ENCODE measurements at regions not wholly inside any gene's neighbourhood (a gene's known extent, or its start where the extent isn't known, plus 50 kb on each side); places are given as distances from the start of the nearest gene placed in this dataset.

GRCh38 chr5:174371600-174372094, 326.1 kb downstream of the NSG2 start:
- Mint-ChIP-seq H3K36me3 (no peaks in the 10 kb centered on the region), H3K27me3 (ENCODE audit: low read depth in 3 of 3) (peaks cover 3 to 8% (median 4%) of the 10 kb centered on the region in 3 donors), H3K4me1 (no peaks in the 10 kb centered on the region), H3K4me3 (no peak overlapping the region), H3K9me3 (peaks cover 0 to 3% (median 2%) of the 10 kb centered on the region in 7 donors), H3K27ac (no peak overlapping the region)
- no peaks in the 10 kb centered on the region for H4K20me1 ChIP-seq (ENCODE audit: insufficient read depth, low read length)
- no peak overlapping the region for H2AFZ ChIP-seq (ENCODE audit: insufficient read depth, low read depth, low read length, poor library complexity, severe bottlenecking)
- no peaks in the 10 kb centered on the region for H3K36me3 ChIP-seq (replicated peaks in 1 of 2; ENCODE audit: control insufficient read depth in 1 of 2, insufficient read depth in 2 of 2, low read length in 2 of 2)
- H3K27me3 ChIP-seq (ENCODE audit: control insufficient read depth in 2 of 2, insufficient read depth in 2 of 2, low read length in 2 of 2) = no peaks in the 10 kb centered on the region
- H3K79me2 ChIP-seq (ENCODE audit: insufficient read depth, low read length) = no peaks in the 10 kb centered on the region
- H3K4me3 ChIP-seq (replicated peaks in 1 of 3; ENCODE audit: low read depth in 2 of 3, low read length in 3 of 3) = no peak overlapping the region
- WGBS (ENCODE audit: insufficient coverage) = 27% methylated on average over 9 of the region's 10 CpGs
- no peak overlapping the region for H3K27ac ChIP-seq (ENCODE audit: low read depth in 1 of 2, low read length in 2 of 2)
- TF ChIP-seq CTCF (IDR thresholded peaks at IDR 0.05) = no peak
- no peak for DNase-seq
- no peak overlapping the region for H3K4me2 ChIP-seq (replicated peaks; ENCODE audit: extremely low read depth, low read length, poor library complexity, severe bottlenecking)
- intact Hi-C loops (cut with micrococcal nuclease) = no loop called here
- no peaks in the 10 kb centered on the region for H3K9me3 ChIP-seq (replicated peaks in 1 of 2; ENCODE audit: control insufficient read depth in 1 of 2, insufficient read depth in 1 of 2, low read length in 2 of 2)
- H3K9ac ChIP-seq (ENCODE audit: insufficient read depth, low read length, poor library complexity, severe bottlenecking) = no peak overlapping the region
- no peaks in the 10 kb centered on the region for H3K4me1 ChIP-seq (ENCODE audit: control insufficient read depth in 1 of 2, insufficient read depth in 2 of 2, low read length in 2 of 2)

- Mint-ChIP-seq H3K27me3 (ENCODE audit: low read depth in 3 of 3) (peaks cover 3 to 7% (median 6%) of the 10 kb centered on the region in 3 donors), H3K36me3 (no peaks in the 10 kb centered on the region), H3K9me3 (peaks cover 0 to 7% (median 0%) of the 10 kb centered on the region in 7 donors), H3K4me3 (no peak overlapping the region), H3K4me1 (no peaks in the 10 kb centered on the region), H3K27ac (no peak overlapping the region)
- TF ChIP-seq CTCF (IDR thresholded peaks at IDR 0.05) = no peak
- H3K4me1 ChIP-seq (ENCODE audit: control insufficient read depth in 1 of 2, insufficient read depth in 2 of 2, low read length in 2 of 2) = no peaks in the 10 kb centered on the region
- H3K4me2 ChIP-seq (replicated peaks; ENCODE audit: extremely low read depth, low read length, poor library complexity, severe bottlenecking) = no peak overlapping the region
- H3K4me3 ChIP-seq (replicated peaks in 1 of 3; ENCODE audit: low read depth in 2 of 3, low read length in 3 of 3) = no peak overlapping the region
- H3K9ac ChIP-seq (ENCODE audit: insufficient read depth, low read length, poor library complexity, severe bottlenecking) = no peak overlapping the region
- intact Hi-C loops (cut with micrococcal nuclease) = no loop called here
- H3K36me3 ChIP-seq (replicated peaks in 1 of 2; ENCODE audit: control insufficient read depth in 1 of 2, insufficient read depth in 2 of 2, low read length in 2 of 2) = no peaks in the 10 kb centered on the region
- no peaks in the 10 kb centered on the region for H4K20me1 ChIP-seq (ENCODE audit: insufficient read depth, low read length)
- no peak for DNase-seq
- H2AFZ ChIP-seq (ENCODE audit: insufficient read depth, low read depth, low read length, poor library complexity, severe bottlenecking) = no peak overlapping the region
- no peaks in the 10 kb centered on the region for H3K79me2 ChIP-seq (ENCODE audit: insufficient read depth, low read length)
- 96% methylated on average over 6 of the region's 8 CpGs for WGBS (ENCODE audit: insufficient coverage)
- H3K27ac ChIP-seq (ENCODE audit: low read depth in 1 of 2, low read length in 2 of 2) = no peak overlapping the region
- H3K9me3 ChIP-seq (replicated peaks in 1 of 2; ENCODE audit: control insufficient read depth in 1 of 2, insufficient read depth in 1 of 2, low read length in 2 of 2) = no peaks in the 10 kb centered on the region
- H3K27me3 ChIP-seq (ENCODE audit: control insufficient read depth in 2 of 2, insufficient read depth in 2 of 2, low read length in 2 of 2) = no peaks in the 10 kb centered on the region
These were observed 328.7 kb downstream of the NSG2 start for GRCh38 chr5:174374206-174374605.

All from CD14-positive monocyte (primary cell).